K562 (cell line): ENCODE measurements at regions not wholly inside any gene's neighbourhood (a gene's known extent, or its start where the extent isn't known, plus 50 kb on each side); places are given as distances from the start of the nearest gene placed in this dataset.

ENCODE experiments used
- ATAC-seq: fragments of 200-7000 bp; cut with Tn5 transposase; 3 replicates; pipeline ENCODE4 v1.9.1; 2020; ENCODE audit warnings: moderate library complexity
- BruUV-seq: library from RNA; stranded (reverse); fragments of 400-500 nt; replicated peaks from 2 replicates; lab custom pipeline; 2021; lab: Mats Ljungman, UMichigan
- CTCF ChIA-PET: fragments of 300-600 bp; formaldehyde crosslinking; extraction: SDS; loops from one replicate; lab custom pipeline; 2021; ENCODE audit warnings: low intra/inter-chr PET ratio; lab: Yijun Ruan, JAX
- POLR2A ChIA-PET: fragments of 300-600, 350-650 bp; sonication (Branson Sonifier 250); formaldehyde crosslinking; extraction: SDS; loops from one replicate; lab custom pipeline; 2021; ENCODE audit warnings: antibody characterized with exemption, inconsistent platforms; lab: Yijun Ruan, JAX
- DNase-seq, 4 experiments: peaks; one replicate each; pipeline versions ENCODE4 v3.0.0 to v3.0.0-alpha.2; 2011 to 2018; ENCODE audit warnings: low spot score in 3 of 4, mixed read lengths in 3 of 4; ENCODE audit errors: extremely low read depth in 1 of 4
- FAIRE-seq: peaks from 2 replicates; lab custom pipeline; 2011; peaks lifted over from hg19 to GRCh38; lab: Jason Lieb, UNC
- H2AFZ ChIP-seq: 2 replicates; pipeline ENCODE4 v1.6.0; 2011; ENCODE audit warnings: low read depth, low read length, control low read depth, inconsistent platforms
- H3K27ac ChIP-seq: fragments of 200-600 bp; 3 replicates; pipeline ENCODE4 v1.8.0; 2011; ENCODE audit warnings: low read depth, mild to moderate bottlenecking, control low read depth, inconsistent platforms, low read length, moderate library complexity, mixed read lengths; ENCODE audit errors: extremely low read depth
- H3K27me3 ChIP-seq, 2 experiments: fragments of 300-600 bp in 1 of 2; 2 replicates in 1 of 2; 3 replicates in 1 of 2; pipeline versions ENCODE4 v1.6.0 to v1.8.0; 2011; ENCODE audit warnings: inconsistent platforms in 2 of 2, low read length in 2 of 2, mild to moderate bottlenecking in 1 of 2, mixed read lengths in 1 of 2, moderate library complexity in 1 of 2; ENCODE audit not compliant: control insufficient read depth in 2 of 2, insufficient read depth in 2 of 2
- H3K36me3 ChIP-seq: fragments of 300-600 bp; 3 replicates; pipeline ENCODE4 v1.8.0; 2011; ENCODE audit warnings: mild to moderate bottlenecking, low read length, inconsistent platforms; ENCODE audit not compliant: control insufficient read depth, insufficient read depth
- H3K4me1 ChIP-seq, 2 experiments: fragments of 200-600 bp in 1 of 2; replicated peaks in 1 of 2; 2 replicates in 1 of 2; 3 replicates in 1 of 2; pipeline versions ENCODE4 v1.5.1 to v1.8.0; 2011; ENCODE audit warnings: inconsistent platforms in 2 of 2, low read length in 2 of 2, mild to moderate bottlenecking in 1 of 2, mixed read lengths in 1 of 2, moderate library complexity in 1 of 2; ENCODE audit not compliant: control insufficient read depth in 2 of 2, insufficient read depth in 2 of 2
- H3K4me2 ChIP-seq: 2 replicates; pipeline ENCODE4 v1.6.1; 2011; ENCODE audit warnings: low read length, control low read depth, inconsistent platforms, mixed read lengths; ENCODE audit not compliant: insufficient read depth
- H3K4me3 ChIP-seq: fragments of 200-600 bp; sonication (generic), shearing (Covaris generic); 2 replicates; pipeline ENCODE4 v1.5.1; 2016; ENCODE audit warnings: control low read depth, inconsistent platforms
- H3K79me2 ChIP-seq: fragments of 200-600 bp; 3 replicates; pipeline ENCODE4 v1.8.0; 2011; ENCODE audit warnings: low read length, inconsistent platforms; ENCODE audit not compliant: control insufficient read depth, insufficient read depth
- H3K9ac ChIP-seq, 2 experiments: 2 replicates each; pipeline versions ENCODE4 v1.6.0 to v1.6.1; 2011; ENCODE audit warnings: low read depth in 2 of 2, low read length in 2 of 2, control low read depth in 1 of 2, inconsistent platforms in 1 of 2, mild to moderate bottlenecking in 1 of 2, mixed read lengths in 1 of 2; ENCODE audit not compliant: insufficient read depth in 1 of 2
- H3K9me1 ChIP-seq: one replicate; pipeline ENCODE4 v1.6.0; 2011; ENCODE audit warnings: inconsistent platforms, mild to moderate bottlenecking, low read length, moderate library complexity; ENCODE audit not compliant: control insufficient read depth, insufficient read depth
- H3K9me3 ChIP-seq: replicated peaks from 2 replicates; pipeline ENCODE4 v1.5.1; 2011; ENCODE audit warnings: low read depth, low read length, inconsistent platforms; ENCODE audit not compliant: control insufficient read depth, insufficient read depth
- H4K20me1 ChIP-seq: replicated peaks from 2 replicates; pipeline ENCODE4 v1.6.1; 2011; ENCODE audit warnings: low read length, inconsistent platforms, mixed read lengths; ENCODE audit not compliant: control insufficient read depth, insufficient read depth
- ADNP ChIP-seq: fragments of 200-800 bp; sonication (Bioruptor generic); IDR thresholded peaks from 2 replicates; pipeline ENCODE4 v1.6.1; 2016; ENCODE audit warnings: missing genetic modification characterization, missing compliant biosample characterization
- ARID2 ChIP-seq: fragments of 450-650 bp; IDR thresholded peaks from 2 replicates; pipeline ENCODE4 v1.6.1; 2017; ENCODE audit warnings: antibody characterized with exemption, mild to moderate bottlenecking
- CREBBP ChIP-seq: IDR thresholded peaks from one replicate; pipeline ENCODE4 v1.6.1; 2012; ENCODE audit warnings: low read depth, mild to moderate bottlenecking, control low read depth, inconsistent platforms, low read length
- DACH1 ChIP-seq: fragments of 450-650 bp; IDR thresholded peaks from 2 replicates; pipeline ENCODE4 v1.6.1; 2018; ENCODE audit not compliant: partially characterized antibody
- EZH2 ChIP-seq: IDR thresholded peaks from 2 replicates; pipeline ENCODE4 v1.6.1; 2012; ENCODE audit warnings: low read depth, mild to moderate bottlenecking, inconsistent platforms, low read length, borderline replicate concordance
- FOXJ2 ChIP-seq: fragments of 200-800 bp; sonication (Bioruptor generic); IDR thresholded peaks from 2 replicates; pipeline ENCODE4 v1.6.1; 2016; ENCODE audit warnings: missing genetic modification characterization, missing compliant biosample characterization
- GTF3C2 ChIP-seq: IDR thresholded peaks from 3 replicates; pipeline ENCODE4 v1.6.1; 2011; ENCODE audit warnings: borderline replicate concordance, mild to moderate bottlenecking, moderate library complexity; ENCODE audit not compliant: insufficient read length; ENCODE audit errors: extremely low read depth
- RCOR1 ChIP-seq, 2 experiments: IDR thresholded peaks; 2 replicates each; pipeline ENCODE4 v1.6.1; 2012; ENCODE audit warnings: low read depth in 2 of 2, low read length in 2 of 2, borderline replicate concordance in 1 of 2, improper control_type of control experiment in 1 of 2
- ZNF175 ChIP-seq: fragments of 200-800 bp; sonication (Bioruptor generic); IDR thresholded peaks from 2 replicates; pipeline ENCODE4 v1.6.1; 2016; ENCODE audit warnings: low read depth, mild to moderate bottlenecking, missing genetic modification characterization, missing compliant biosample characterization
- ZNF224 ChIP-seq: sonication (generic); formaldehyde crosslinking; IDR thresholded peaks from 2 replicates; pipeline ENCODE4 v1.8.0; 2022; ENCODE audit warnings: mild to moderate bottlenecking, missing genetic modification reagents
- ZNF583 ChIP-seq: fragments of 250-450 bp; sonication (Bioruptor Pico); IDR thresholded peaks from 2 replicates; pipeline ENCODE4 v1.4.0; 2020
- WGBS: fragments of 100-300 bp; shearing (Covaris generic); methylation state at CpG from one replicate; pipeline ENCODE4 v1.1.6; 2016; ENCODE audit warnings: low coverage, mixed read lengths; ENCODE audit not compliant: insufficient coverage; ENCODE audit errors: missing lambda C conversion rate; 5-methylcytosine and 5-hydroxymethylcytosine counted together
- in situ Hi-C: fragments of 300-500 bp; cut with MboI; formaldehyde crosslinking; loops from 4 replicates; pipeline ENCODE4 v1.15.0; 2018; ENCODE audit warnings: inconsistent platforms, mixed read lengths
- intact Hi-C: fragments of 100-400 bp; cut with micrococcal nuclease; formaldehyde crosslinking; loops from 2 replicates; pipeline ENCODE4 v1.14.2; 2022
- TF ChIP-seq, protein P1 (sequence below), 2 experiments: fragments of 450-650 bp in 1 of 2; sonication (generic) in 1 of 2; formaldehyde crosslinking; conservative IDR thresholded peaks; 2 replicates each; pipeline versions ENCODE4 v1.4.0 to v1.8.1; 2020 to 2022; ENCODE audit warnings: mild to moderate bottlenecking in 1 of 2, missing genetic modification reagents in 1 of 2

DNA sequence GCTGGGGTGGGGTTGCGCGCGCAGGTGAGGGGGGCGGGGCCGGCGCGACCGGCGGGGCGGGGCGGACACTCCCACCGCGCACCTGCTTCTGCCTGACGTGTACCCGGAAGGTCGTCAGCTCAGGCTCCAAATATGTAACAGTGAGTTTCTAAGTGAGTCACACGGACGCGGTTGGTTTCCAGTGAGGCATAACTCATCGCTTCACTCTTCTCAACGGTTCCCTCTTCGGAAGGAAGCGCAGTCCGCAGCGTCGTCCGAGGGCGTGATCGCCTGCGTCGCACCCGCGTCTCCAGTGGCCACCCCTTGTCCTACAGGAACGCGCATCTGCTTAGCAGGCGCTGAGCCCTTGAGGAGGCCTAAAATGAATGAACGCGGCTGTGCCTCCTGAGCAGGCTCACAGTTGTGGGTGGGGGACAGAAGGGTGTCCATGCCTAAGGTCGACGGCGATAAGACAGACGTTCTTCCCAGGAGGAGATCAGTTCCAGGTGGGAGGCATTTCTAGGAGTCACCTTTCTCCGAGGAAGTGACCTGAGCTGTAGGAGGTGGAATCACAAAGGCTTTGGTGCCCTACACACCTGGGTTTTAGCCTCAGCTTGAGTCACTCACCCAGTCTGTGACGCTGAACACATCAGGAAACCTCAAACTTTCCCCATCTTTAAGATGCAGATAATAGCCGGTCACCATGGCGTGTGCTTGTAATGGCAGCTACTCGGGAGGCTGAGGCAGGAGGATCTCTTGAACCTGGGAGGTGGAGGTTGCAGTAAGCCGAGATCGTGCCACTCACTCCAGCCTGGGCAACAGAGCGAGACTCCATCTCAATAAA lies 50.9 kb upstream of the EZR start (continued):
- peak; percentile 78; the same call in 1 of the 2 replicates for TF ChIP-seq ZNF175 (CRISPR knock-in tag)

DNA sequence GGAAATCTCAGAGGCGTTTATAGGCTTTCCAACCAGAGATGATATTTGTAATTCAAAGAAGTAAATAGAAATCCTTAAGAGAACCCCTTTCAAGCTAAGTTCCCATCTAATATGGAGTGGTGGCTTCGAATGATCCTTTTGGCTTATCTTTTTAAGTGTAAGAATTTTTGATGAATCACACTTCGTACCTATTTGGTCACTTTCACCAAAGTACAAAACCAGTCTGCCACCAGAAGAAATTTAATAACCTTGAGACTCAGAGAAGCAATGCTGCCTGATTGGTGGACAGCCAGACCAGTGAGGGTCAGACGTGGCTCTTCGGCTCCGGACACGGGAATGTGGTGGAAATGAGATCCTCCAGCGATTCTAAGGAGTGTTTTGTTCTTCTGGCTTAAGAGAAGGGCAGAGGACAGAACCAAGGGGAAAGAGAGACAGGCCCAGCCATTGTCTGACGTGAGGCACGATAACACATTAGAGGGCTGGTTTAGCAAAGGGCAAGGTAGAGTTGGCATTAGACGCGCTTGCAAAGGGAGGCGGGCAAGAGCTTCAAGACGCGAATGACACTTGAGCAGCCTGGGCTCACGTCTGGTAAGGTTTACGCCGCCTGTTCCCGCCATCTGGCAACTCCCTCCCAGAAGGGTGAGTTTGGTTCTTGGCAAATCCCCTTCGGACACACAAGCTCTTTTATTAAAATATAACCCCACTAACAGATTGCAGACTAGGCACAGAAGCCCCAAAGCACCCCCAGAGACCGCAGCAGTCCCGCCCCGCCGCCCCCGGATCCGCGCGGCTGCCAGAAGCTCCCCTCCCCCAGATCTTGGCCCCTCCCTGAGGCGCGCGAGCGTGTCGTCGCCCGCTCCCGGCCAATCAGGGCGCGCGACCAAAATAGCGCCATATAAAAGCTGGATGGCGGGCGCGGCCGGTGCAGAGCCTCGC lies 50.0 kb upstream of the EZR start:
- Histone ChIP-seq H3K36me3 (no peaks in the 10 kb centered on the region), H2AFZ (peak overlapping the region; percentile 90), H3K4me3 (peak overlapping the region; percentile 41), H3K4me1 (peaks cover 17 to 24% of the 10 kb centered on the region in 2 experiments; a peak in 4 of 5 replicates), H3K27ac (peak overlapping the region; percentile 97), H3K9me1 (no peaks in the 10 kb centered on the region), H3K27me3 (no peaks in the 10 kb centered on the region), H3K79me2 (no peaks in the 10 kb centered on the region), H3K9me3 (no peaks in the 10 kb centered on the region; the same call in 1 of the 2 replicates), H3K9ac (peak overlapping the region; percentile 92 to 93), H3K4me2 (peak overlapping the region; percentile 94), H4K20me1 (no peaks in the 10 kb centered on the region)
- in situ Hi-C loops: no loop called here
- intact Hi-C loops: loop anchor here (1.0 to 5.0 kb wide), 4 partner anchors 16 to 167 kb away; no protein-coding TSS in a partner anchor
- 3% methylated on average over 43 of the region's 45 CpGs for WGBS
- peak; percentile 95 for ATAC-seq
- TSS peak; percentile 98 for BruUV-seq
- FAIRE-seq: peak; percentile 71
- peak; percentile 98 to 100 (median 99) for DNase-seq
- POLR2A ChIA-PET: interaction anchor here (0.6 to 2.4 kb wide), 31 partner anchors 9 to 239 kb away, joined by 3 to 22 read pairs (median 4); partner anchors contain the start of genes EZR and RSPH3
- CTCF ChIA-PET: no interaction called here
- TF ChIP-seq RCOR1 (IDR thresholded peaks at IDR 0.05; ENCODE audit: borderline replicate concordance in 1 of 2, low read depth in 2 of 2, low read length in 2 of 2): no peak
- peak; percentile 48; the same call in 1 of the 2 replicates for TF ChIP-seq ZNF583 (CRISPR knock-in tag)
- peak; percentile 16; the same call in 1 of the 2 replicates for TF ChIP-seq ADNP
- 0 out of 2 replicates have a peak, but pooled peaks have one; percentile 28 for TF ChIP-seq ARID2
- TF ChIP-seq, protein P1, sequence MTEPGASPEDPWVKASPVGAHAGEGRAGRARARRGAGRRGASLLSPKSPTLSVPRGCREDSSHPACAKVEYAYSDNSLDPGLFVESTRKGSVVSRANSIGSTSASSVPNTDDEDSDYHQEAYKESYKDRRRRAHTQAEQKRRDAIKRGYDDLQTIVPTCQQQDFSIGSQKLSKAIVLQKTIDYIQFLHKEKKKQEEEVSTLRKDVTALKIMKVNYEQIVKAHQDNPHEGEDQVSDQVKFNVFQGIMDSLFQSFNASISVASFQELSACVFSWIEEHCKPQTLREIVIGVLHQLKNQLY (CRISPR knock-in tag; conservative IDR thresholded peaks at IDR 0.05): peak in 1 of 2 experiments; percentile 65; a peak in 1 of 4 replicates
- no peak for TF ChIP-seq CREBBP
- TF ChIP-seq GTF3C2: no peak
- TF ChIP-seq FOXJ2 (tag): no peak; the same call in 1 of the 2 replicates
- no peak for TF ChIP-seq EZH2
- TF ChIP-seq DACH1: no peak
- TF ChIP-seq ZNF224: no peak
